A549 (cell line): ENCODE measurements at regions not wholly inside any gene's neighbourhood (a gene's known extent, or its start where the extent isn't known, plus 50 kb on each side); places are given as distances from the start of the nearest gene placed in this dataset.

ENCODE experiments used
- ATAC-seq, 2 experiments: fragments of 200-7000 bp in 1 of 2; fragments of >200 bp in 1 of 2; cut with Nextera tagmentation in 1 of 2; cut with Tn5 transposase in 1 of 2; 3 replicates each; pipeline versions ENCODE4 v1.8.0 to v1.9.1; 2018 to 2020; ENCODE audit warnings: mild to moderate bottlenecking in 1 of 2, moderate library complexity in 1 of 2
- CTCF ChIA-PET: fragments of 300-600 bp; sonication (Branson Sonifier 250); formaldehyde crosslinking; extraction: SDS; loops from one replicate; lab custom pipeline; 2021; ENCODE audit warnings: antibody characterized with exemption, inconsistent platforms; lab: Yijun Ruan, JAX
- POLR2A ChIA-PET: fragments of 350-600 bp; formaldehyde crosslinking; extraction: SDS; loops from one replicate; lab custom pipeline; 2021; ENCODE audit warnings: antibody characterized with exemption, inconsistent platforms; lab: Yijun Ruan, JAX
- DNase-seq, 2 experiments: peaks; one replicate each; pipeline versions ENCODE4 v3.0.0 to v3.0.0-alpha.2; 2011 to 2016; ENCODE audit warnings: low read depth in 1 of 2, low spot score in 1 of 2
- FAIRE-seq: peaks from 2 replicates; lab custom pipeline; 2011; peaks lifted over from hg19 to GRCh38; lab: Jason Lieb, UNC
- H3K27ac ChIP-seq, 2 experiments: fragments of >200 bp; sonication (Bioruptor Twin); formaldehyde crosslinking; 3 replicates each; pipeline ENCODE4 v1.5.1; 2016 to 2017
- H3K4me1 ChIP-seq: fragments of >200 bp; sonication (Bioruptor Twin); formaldehyde crosslinking; 3 replicates; pipeline ENCODE4 v1.6.1; 2016
- H3K4me2 ChIP-seq: fragments of >200 bp; sonication (Bioruptor Twin); formaldehyde crosslinking; 3 replicates; pipeline ENCODE4 v1.6.1; 2016
- H3K4me3 ChIP-seq: fragments of >200 bp; sonication (Bioruptor Twin); formaldehyde crosslinking; 3 replicates; pipeline ENCODE4 v1.5.1; 2016
- H3K9me3 ChIP-seq: fragments of >200 bp; sonication (Bioruptor Twin); formaldehyde crosslinking; 3 replicates; pipeline ENCODE4 v1.6.1; 2016
- BHLHE40 ChIP-seq: IDR thresholded peaks from 2 replicates; pipeline ENCODE4 v1.6.1; 2012; ENCODE audit warnings: low read depth, low read length, inconsistent platforms
- CBX8 ChIP-seq: fragments of 200-600 bp; sonication (generic); IDR thresholded peaks from 2 replicates; pipeline ENCODE4 v1.6.1; 2016
- CHD4 ChIP-seq: fragments of 200-600 bp; sonication (generic); IDR thresholded peaks from 2 replicates; pipeline ENCODE4 v1.6.1; 2016; ENCODE audit warnings: antibody characterized with exemption, mild to moderate bottlenecking, borderline replicate concordance
- EHMT2 ChIP-seq: fragments of 200-600 bp; sonication (generic); IDR thresholded peaks from 2 replicates; pipeline ENCODE4 v1.6.1; 2016; ENCODE audit warnings: antibody characterized with exemption, low read depth, mild to moderate bottlenecking, moderate library complexity
- EP300 ChIP-seq, 2 experiments: fragments of >200 bp; sonication (Bioruptor Twin); formaldehyde crosslinking; IDR thresholded peaks; 2 replicates in 1 of 2; 3 replicates in 1 of 2; pipeline ENCODE4 v1.6.1; 2016 to 2017
- ESRRA ChIP-seq: fragments of 150-350 bp; IDR thresholded peaks from 2 replicates; pipeline ENCODE4 v1.6.1; 2014; ENCODE audit warnings: mild to moderate bottlenecking, low read length, borderline replicate concordance
- FOSL2 ChIP-seq, 2 experiments: fragments of 450-650 bp in 1 of 2; fragments of >200 bp in 1 of 2; sonication (Bioruptor Twin) in 1 of 2; formaldehyde crosslinking; IDR thresholded peaks; 2 replicates each; pipeline versions ENCODE4 v1.5.0 to v1.6.1; 2016 to 2020; ENCODE audit warnings: mild to moderate bottlenecking in 1 of 2, moderate library complexity in 1 of 2
- FOXS1 ChIP-seq: fragments of 250-450 bp; sonication (Bioruptor Pico); IDR thresholded peaks from 2 replicates; pipeline ENCODE4 v1.5.0; 2020; ENCODE audit warnings: mild to moderate bottlenecking, moderate library complexity
- HDAC2 ChIP-seq: fragments of 200-600 bp; sonication (generic); IDR thresholded peaks from 2 replicates; pipeline ENCODE4 v1.6.1; 2016
- HOXB5 ChIP-seq: fragments of 250-450 bp; sonication (Bioruptor Pico); IDR thresholded peaks from 2 replicates; pipeline ENCODE4 v1.5.0; 2020; ENCODE audit warnings: mild to moderate bottlenecking, moderate library complexity
- JUN ChIP-seq, 2 experiments: fragments of >200 bp; sonication (Bioruptor Twin); formaldehyde crosslinking; IDR thresholded peaks; 2 replicates in 1 of 2; 3 replicates in 1 of 2; pipeline ENCODE4 v1.6.1; 2016 to 2017
- MYC ChIP-seq: IDR thresholded peaks from 2 replicates; pipeline ENCODE4 v1.6.1; 2012; ENCODE audit warnings: mild to moderate bottlenecking, inconsistent platforms, low read length, improper control_type of control experiment, borderline replicate concordance
- PHF8 ChIP-seq: fragments of 200-600 bp; sonication (generic); IDR thresholded peaks from 2 replicates; pipeline ENCODE4 v1.6.1; 2016; ENCODE audit warnings: low read depth, mild to moderate bottlenecking, antibody characterized with exemption, moderate library complexity, borderline replicate concordance
- POLR2A ChIP-seq: IDR thresholded peaks from 2 replicates; pipeline ENCODE4 v1.6.1; 2012; ENCODE audit warnings: mild to moderate bottlenecking, low read length
- POLR2AphosphoS2 ChIP-seq: conservative IDR thresholded peaks from 2 replicates; pipeline ENCODE4 v1.6.1; 2012; ENCODE audit warnings: low read length, improper control_type of control experiment, inconsistent platforms
- RAD21 ChIP-seq, 2 experiments: fragments of >200 bp in 1 of 2; sonication (Bioruptor Twin) in 1 of 2; formaldehyde crosslinking in 1 of 2; IDR thresholded peaks in 1 of 2; conservative IDR thresholded peaks in 1 of 2; 2 replicates in 1 of 2; 3 replicates in 1 of 2; pipeline ENCODE4 v1.6.1; 2012 to 2018; ENCODE audit warnings: inconsistent platforms in 1 of 2
- RARB ChIP-seq: fragments of 250-450 bp; sonication (Bioruptor Pico); IDR thresholded peaks from 2 replicates; pipeline ENCODE4 v1.8.0; 2021; ENCODE audit warnings: mild to moderate bottlenecking, moderate library complexity
- SREBF2 ChIP-seq: fragments of 450-650 bp; IDR thresholded peaks from 2 replicates; pipeline ENCODE4 v1.6.1; 2014; ENCODE audit warnings: mild to moderate bottlenecking, moderate library complexity
- WGBS: methylation state at CpG from one replicate; pipeline ENCODE4 v1.1.6; 2017; ENCODE audit errors: missing lambda C conversion rate; 5-methylcytosine and 5-hydroxymethylcytosine counted together
- TF ChIP-seq, protein P1 (sequence below): IDR thresholded peaks from 2 replicates; pipeline ENCODE4 v1.6.1; 2012; ENCODE audit warnings: low read depth, borderline replicate concordance
- TF ChIP-seq, protein P2 (sequence below): fragments of >200 bp; sonication (Bioruptor Twin); formaldehyde crosslinking; IDR thresholded peaks from 3 replicates; pipeline ENCODE4 v1.6.1; 2016
- TF ChIP-seq, protein P3 (sequence below): fragments of 450-650 bp; IDR thresholded peaks from 2 replicates; pipeline ENCODE4 v1.6.1; 2014; ENCODE audit warnings: antibody characterized with exemption

GRCh38 chr4:173753408-173753807 is 223.4 kb upstream of the HAND2 start:
- Histone ChIP-seq H3K27ac (no peak overlapping the region), H3K4me2 (no peak overlapping the region), H3K9me3 (no peaks in the 10 kb centered on the region), H3K4me1 (no peaks in the 10 kb centered on the region), H3K4me3 (no peak overlapping the region)
- TF ChIP-seq, protein P1, sequence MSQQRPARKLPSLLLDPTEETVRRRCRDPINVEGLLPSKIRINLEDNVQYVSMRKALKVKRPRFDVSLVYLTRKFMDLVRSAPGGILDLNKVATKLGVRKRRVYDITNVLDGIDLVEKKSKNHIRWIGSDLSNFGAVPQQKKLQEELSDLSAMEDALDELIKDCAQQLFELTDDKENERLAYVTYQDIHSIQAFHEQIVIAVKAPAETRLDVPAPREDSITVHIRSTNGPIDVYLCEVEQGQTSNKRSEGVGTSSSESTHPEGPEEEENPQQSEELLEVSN = no peak
- no peak for TF ChIP-seq POLR2A
- TF ChIP-seq, protein P2, sequence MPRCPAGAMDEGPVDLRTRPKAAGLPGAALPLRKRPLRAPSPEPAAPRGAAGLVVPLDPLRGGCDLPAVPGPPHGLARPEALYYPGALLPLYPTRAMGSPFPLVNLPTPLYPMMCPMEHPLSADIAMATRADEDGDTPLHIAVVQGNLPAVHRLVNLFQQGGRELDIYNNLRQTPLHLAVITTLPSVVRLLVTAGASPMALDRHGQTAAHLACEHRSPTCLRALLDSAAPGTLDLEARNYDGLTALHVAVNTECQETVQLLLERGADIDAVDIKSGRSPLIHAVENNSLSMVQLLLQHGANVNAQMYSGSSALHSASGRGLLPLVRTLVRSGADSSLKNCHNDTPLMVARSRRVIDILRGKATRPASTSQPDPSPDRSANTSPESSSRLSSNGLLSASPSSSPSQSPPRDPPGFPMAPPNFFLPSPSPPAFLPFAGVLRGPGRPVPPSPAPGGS = no peak
- no peak for TF ChIP-seq SREBF2
- TF ChIP-seq FOXS1 = no peak
- TF ChIP-seq CHD4 = no peak
- TF ChIP-seq MYC = no peak
- TF ChIP-seq RARB = no peak
- no peak for TF ChIP-seq HOXB5
- TF ChIP-seq ESRRA = no peak
- TF ChIP-seq, protein P3, sequence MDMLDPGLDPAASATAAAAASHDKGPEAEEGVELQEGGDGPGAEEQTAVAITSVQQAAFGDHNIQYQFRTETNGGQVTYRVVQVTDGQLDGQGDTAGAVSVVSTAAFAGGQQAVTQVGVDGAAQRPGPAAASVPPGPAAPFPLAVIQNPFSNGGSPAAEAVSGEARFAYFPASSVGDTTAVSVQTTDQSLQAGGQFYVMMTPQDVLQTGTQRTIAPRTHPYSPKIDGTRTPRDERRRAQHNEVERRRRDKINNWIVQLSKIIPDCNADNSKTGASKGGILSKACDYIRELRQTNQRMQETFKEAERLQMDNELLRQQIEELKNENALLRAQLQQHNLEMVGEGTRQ = no peak
- no peak for TF ChIP-seq CBX8
- no peak for TF ChIP-seq PHF8
- no peak for TF ChIP-seq JUN (IDR thresholded peaks at IDR 0.05)
- TF ChIP-seq FOSL2 (IDR thresholded peaks at IDR 0.05) = no peak
- no peak for TF ChIP-seq FOSL2 (CRISPR knock-in tag; IDR thresholded peaks at IDR 0.05)
- TF ChIP-seq EHMT2 = no peak
- CTCF ChIA-PET = no interaction called here
- FAIRE-seq = no peak
- no peak for DNase-seq
- no peak for ATAC-seq
- POLR2A ChIA-PET = no interaction called here
- WGBS = 74% methylated on average over 1 of the region's 1 CpG

DNA sequence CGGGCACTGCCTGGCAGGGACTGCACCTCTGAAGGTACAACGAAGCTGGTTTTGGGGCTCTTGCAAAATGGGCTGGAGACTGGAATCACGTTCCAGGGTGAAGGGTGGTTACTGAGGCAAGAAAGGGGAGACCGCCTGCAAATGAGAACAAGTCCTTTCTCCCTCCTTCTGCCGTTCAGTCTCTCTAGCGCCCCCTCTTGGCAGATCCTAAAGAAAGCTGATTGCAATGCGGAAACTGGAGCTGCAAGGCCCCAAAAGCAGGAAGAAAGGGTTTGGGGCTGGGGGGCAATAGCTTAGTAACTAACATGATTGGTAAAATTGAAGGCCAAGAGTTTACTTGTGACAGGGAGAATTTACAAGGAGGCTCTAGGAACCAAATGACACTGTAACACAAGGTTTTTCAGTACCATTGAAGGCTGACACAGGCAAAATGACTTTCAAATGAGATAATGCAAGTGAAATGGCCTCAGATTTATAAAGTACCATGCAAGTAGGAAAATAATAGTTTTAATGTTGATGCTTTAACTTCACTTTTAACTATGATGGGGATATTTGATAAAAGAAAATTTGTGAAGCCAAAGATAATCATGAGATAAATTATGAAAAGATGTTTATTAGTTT is 222.7 kb upstream of the HAND2 start:
- Histone ChIP-seq H3K4me2 (no peak overlapping the region), H3K27ac (no peak overlapping the region), H3K4me3 (no peak overlapping the region), H3K9me3 (no peaks in the 10 kb centered on the region), H3K4me1 (no peaks in the 10 kb centered on the region)
- no peak for FAIRE-seq
- no peak for ATAC-seq
- no peak for TF ChIP-seq BHLHE40
- TF ChIP-seq RAD21 (conservative IDR thresholded peaks at IDR 0.05 in 1 of 2, IDR thresholded peaks at IDR 0.05 in 1 of 2) = peak in 1 of 2 experiments; percentile 12; a peak in 1 of 5 replicates
- POLR2A ChIA-PET = no interaction called here
- 45% methylated on average over 6 of the region's 7 CpGs for WGBS
- peak in 1 of 2 experiments; percentile 41 for DNase-seq
- CTCF ChIA-PET = no interaction called here

DNA sequence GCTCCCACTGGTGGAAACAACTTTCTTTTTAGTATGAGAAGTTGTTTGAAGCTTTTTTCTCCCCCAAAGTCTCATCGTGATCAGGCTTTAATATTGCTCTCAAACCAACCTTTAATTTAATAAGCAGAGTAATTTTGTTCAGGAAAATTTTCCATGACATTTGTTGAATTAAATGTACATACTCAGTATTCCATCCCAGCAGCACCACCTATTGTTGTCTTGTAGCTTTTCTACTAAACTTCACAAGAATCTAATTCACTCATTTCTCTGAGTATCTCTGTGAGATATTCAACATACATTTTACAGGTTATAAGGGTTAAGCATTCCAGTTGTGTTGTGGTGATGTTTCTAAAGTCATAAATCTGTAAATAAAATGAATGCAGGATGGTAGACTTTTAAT is 218.3 kb upstream of the HAND2 start:
- no peak overlapping the region for H3K4me2 ChIP-seq
- TF ChIP-seq EP300 (IDR thresholded peaks at IDR 0.05) (no peak), HOXB5 (no peak), HDAC2 (no peak), POLR2AphosphoS2 (no peak)
- TF ChIP-seq, all 56 proteins: peak for 0
- Histone ChIP-seq H3K27ac (no peak overlapping the region), H3K9me3 (no peaks in the 10 kb centered on the region; the same call in 2 of the 3 replicates), H3K4me3 (no peak overlapping the region), H3K4me1 (no peaks in the 10 kb centered on the region)
- POLR2A ChIA-PET = no interaction called here
- ATAC-seq (no peak), FAIRE-seq (no peak), DNase-seq (no peak)
- 10% methylated on average over 1 of the region's 1 CpG for WGBS
- CTCF ChIA-PET = no interaction called here
